Forelimb muscle (tissue), 1 donor: ENCODE measurements at regions not wholly inside any gene's neighbourhood (a gene's known extent, or its start where the extent isn't known, plus 50 kb on each side); places are given as distances from the start of the nearest gene placed in this dataset.
"Not testable (repeated sequence)": the region's sequence is repeated elsewhere in the genome, so short reads cannot be mapped to it uniquely, and the experiment has no call there.

Experiments
- DNase-seq: peaks from one replicate; pipeline ENCODE4 v3.0.0-alpha.2; 2013; ENCODE audit warnings: low read depth

- not testable (repeated sequence) for DNase-seq
Measured at GRCh38 chr3:75840160-75840559, 54.8 kb upstream of the ZNF717 start.

GRCh38 chr3:75850301-75851008, 65.1 kb upstream of the ZNF717 start:
- not testable (repeated sequence) for DNase-seq

- DNase-seq = no peak
Measured at GRCh38 chr3:75863130-75863529, 77.8 kb upstream of the ZNF717 start.

- DNase-seq = no peak
Measured at GRCh38 chr3:75863878-75864277, 78.5 kb upstream of the ZNF717 start.

GRCh38 chr3:75883719-75884118, 98.4 kb upstream of the ZNF717 start:
- not testable (repeated sequence) for DNase-seq

GRCh38 chr3:75886971-75887526, 101.7 kb upstream of the ZNF717 start:
- no peak for DNase-seq

GRCh38 chr3:75894234-75894633, 108.9 kb upstream of the ZNF717 start:
- no peak for DNase-seq

- DNase-seq = no peak
Measured at GRCh38 chr3:75896265-75896664, 110.9 kb upstream of the ZNF717 start.

- not testable (repeated sequence) for DNase-seq
Measured at GRCh38 chr3:75901446-75901845, 116.1 kb upstream of the ZNF717 start.

- no peak for DNase-seq
Measured at GRCh38 chr3:75906555-75907112, 121.3 kb upstream of the ZNF717 start.

- no peak for DNase-seq
Measured at GRCh38 chr3:75913800-75914350, 128.5 kb upstream of the ZNF717 start.

GRCh38 chr3:75914741-75915140, 129.4 kb upstream of the ZNF717 start:
- not testable (repeated sequence) for DNase-seq

- DNase-seq = no peak
Measured at GRCh38 chr3:75938921-75939320, 153.6 kb upstream of the ZNF717 start.

GRCh38 chr3:75951941-75952340, 166.6 kb upstream of the ZNF717 start:
- no peak for DNase-seq

GRCh38 chr3:75960031-75960430, 174.7 kb upstream of the ZNF717 start:
- DNase-seq = not testable (repeated sequence)

- DNase-seq = not testable (repeated sequence)
Measured at GRCh38 chr3:75962054-75962453, 176.7 kb upstream of the ZNF717 start.

GRCh38 chr3:75967071-75967470, 181.7 kb upstream of the ZNF717 start:
- DNase-seq = no peak

GRCh38 chr3:75978686-75979085, 193.3 kb upstream of the ZNF717 start:
- DNase-seq = no peak

GRCh38 chr3:75981401-75981800, 196.1 kb upstream of the ZNF717 start:
- no peak for DNase-seq

GRCh38 chr3:75982151-75982550, 196.8 kb upstream of the ZNF717 start:
- DNase-seq = no peak

- DNase-seq = no peak
Measured at GRCh38 chr3:75983111-75983510, 197.8 kb upstream of the ZNF717 start.

GRCh38 chr3:75983609-75984290, 198.4 kb upstream of the ZNF717 start:
- no peak for DNase-seq
